Fibroblast of the aortic adventitia (primary cell): ENCODE measurements at regions not wholly inside any gene's neighbourhood (a gene's known extent, or its start where the extent isn't known, plus 50 kb on each side); places are given as distances from the start of the nearest gene placed in this dataset.

Experiments used
- DNase-seq: peaks from one replicate; pipeline ENCODE4 v3.0.0-alpha.2; 2010; ENCODE audit warnings: low read depth
- H3K4me3 ChIP-seq: 2 replicates; pipeline ENCODE4 v1.5.1; 2011; ENCODE audit warnings: low read depth, mild to moderate bottlenecking, control low read depth, low read length, moderate library complexity
- TF ChIP-seq, protein P1 (sequence below): IDR thresholded peaks from 2 replicates; pipeline ENCODE4 v1.5.1; 2011; ENCODE audit warnings: mild to moderate bottlenecking, low read length, control low read depth, inconsistent platforms; ENCODE audit not compliant: insufficient read depth

DNA sequence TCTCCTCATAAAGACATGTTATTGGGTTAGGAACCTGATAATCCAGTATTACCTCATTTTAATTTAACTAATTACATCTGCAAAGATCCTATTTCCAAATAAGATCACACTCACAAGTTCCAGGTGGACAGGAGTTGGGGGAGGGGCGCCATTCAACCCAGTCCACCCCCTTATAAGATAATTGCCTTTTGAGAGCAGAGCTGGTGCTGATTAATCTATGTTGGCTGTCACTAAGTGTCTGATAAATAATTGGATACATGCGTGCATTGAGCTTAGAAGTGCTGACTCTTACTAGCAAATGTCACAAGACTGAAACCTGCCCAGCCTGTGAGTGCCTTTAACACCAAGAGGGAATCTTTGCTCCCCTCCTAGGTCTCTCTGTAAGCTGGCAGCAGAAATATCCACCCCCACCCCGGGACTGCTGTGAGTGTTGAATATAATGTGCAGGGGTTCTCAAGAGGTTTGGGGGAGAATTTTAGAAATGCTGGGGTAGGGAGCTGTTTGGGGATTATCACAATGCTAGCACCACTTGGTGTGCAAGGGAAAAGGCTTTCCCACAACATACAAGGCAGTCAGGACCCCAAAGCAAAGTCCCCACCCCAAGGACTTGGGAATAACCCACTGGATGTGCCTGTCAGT is 87.5 kb downstream of the ANKRD60 start:
- H3K4me3 ChIP-seq = no peak overlapping the region
- TF ChIP-seq, protein P1, sequence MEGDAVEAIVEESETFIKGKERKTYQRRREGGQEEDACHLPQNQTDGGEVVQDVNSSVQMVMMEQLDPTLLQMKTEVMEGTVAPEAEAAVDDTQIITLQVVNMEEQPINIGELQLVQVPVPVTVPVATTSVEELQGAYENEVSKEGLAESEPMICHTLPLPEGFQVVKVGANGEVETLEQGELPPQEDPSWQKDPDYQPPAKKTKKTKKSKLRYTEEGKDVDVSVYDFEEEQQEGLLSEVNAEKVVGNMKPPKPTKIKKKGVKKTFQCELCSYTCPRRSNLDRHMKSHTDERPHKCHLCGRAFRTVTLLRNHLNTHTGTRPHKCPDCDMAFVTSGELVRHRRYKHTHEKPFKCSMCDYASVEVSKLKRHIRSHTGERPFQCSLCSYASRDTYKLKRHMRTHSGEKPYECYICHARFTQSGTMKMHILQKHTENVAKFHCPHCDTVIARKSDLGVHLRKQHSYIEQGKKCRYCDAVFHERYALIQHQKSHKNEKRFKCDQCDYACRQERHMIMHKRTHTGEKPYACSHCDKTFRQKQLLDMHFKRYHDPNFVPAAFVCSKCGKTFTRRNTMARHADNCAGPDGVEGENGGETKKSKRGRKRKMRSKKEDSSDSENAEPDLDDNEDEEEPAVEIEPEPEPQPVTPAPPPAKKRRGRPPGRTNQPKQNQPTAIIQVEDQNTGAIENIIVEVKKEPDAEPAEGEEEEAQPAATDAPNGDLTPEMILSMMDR = no peak
- no peak for DNase-seq

DNA sequence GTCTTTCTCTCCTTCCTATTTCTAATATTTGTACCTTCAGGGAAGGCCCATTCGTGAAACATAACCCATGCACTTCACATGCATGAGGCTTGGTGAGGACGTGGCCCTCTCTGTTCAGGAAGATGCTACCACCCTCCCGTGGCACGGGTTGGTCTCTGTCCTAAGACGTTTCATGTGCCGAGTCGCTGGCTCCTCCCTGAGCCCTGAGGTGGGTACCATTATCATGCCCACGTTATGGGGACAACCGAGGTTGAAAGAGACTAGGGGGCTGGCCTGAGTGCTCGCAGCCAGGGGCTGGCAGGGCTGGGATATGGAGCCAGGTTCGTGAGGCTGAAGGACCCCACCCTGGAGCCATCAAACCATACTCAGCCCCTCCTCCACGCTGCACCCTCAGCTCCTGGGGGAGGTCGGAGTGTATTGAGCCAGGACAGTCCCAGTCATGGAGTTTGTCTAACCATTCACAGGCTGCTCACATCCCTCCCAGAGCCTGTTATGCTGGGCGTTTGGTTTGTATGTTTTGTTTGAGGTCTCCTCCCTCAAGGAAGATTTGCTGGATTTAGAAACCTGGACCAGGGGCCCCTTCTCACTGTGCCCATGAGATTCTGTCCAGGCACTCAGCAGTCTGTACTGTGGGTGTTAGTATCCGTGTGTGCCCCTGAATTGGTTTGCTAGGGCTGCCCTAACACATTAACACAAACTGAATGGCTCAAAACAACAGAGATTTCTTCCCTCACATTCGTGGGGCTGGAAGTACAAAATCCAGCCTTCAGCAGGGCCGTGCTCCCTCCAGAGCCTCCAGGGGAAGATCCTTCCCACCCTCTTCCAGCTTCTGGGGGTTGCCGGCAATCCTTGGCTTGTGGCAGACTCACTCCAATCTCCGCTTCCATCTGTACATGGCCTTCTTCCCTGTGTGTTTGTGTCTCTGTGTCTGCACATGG is 88.3 kb downstream of the ANKRD60 start:
- no peak for DNase-seq
- TF ChIP-seq, protein P1 = no peak
- no peak overlapping the region for H3K4me3 ChIP-seq

DNA sequence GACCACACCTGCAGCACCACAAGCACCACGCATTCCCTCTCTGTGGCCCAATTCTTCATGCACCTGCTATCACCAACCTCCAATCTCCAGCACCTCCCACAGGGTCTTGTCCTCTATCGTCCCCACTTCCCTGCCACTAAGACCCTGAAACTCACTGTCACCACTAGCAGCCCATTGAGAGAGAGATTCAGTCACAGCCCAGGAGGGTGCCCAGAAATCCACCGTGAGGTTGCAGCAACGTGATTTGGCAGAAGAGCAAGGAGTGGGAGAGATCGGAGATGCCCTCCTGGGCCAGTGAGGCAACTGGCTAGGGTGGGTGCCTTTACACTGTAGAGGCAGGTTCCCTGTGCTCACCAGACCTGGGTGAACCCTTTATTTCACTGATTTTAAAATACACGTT is 90.1 kb downstream of the ANKRD60 start:
- H3K4me3 ChIP-seq = no peak overlapping the region
- TF ChIP-seq, protein P1 = no peak
- DNase-seq = no peak

DNA sequence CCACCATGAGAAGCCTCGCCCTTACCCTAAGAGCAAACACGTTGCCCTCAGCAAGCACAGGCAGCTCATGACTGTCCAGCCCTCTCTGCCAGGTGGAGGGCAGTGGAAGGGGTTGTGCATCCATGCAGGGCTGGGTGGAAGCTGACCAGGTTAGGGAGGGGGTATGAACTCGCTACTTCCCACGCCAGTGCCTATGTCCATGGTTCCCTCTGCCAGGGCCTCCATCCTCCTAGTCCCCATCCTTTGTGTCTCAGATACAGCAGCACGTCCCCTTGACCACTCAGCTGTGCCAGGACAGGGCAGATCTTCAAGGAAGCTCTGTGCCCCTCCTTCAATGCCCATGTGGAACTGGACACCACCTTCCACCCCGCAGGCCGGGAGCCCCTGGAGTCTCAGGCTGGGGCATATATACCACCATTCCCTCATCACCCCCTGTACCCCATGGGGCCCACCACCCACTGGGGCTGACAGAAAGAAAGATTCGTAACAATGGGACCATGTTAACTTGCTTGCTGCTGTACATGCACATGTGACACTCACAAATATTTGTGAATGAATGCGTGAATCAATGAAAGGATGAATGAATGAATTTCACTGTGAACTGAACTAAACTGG is 90.7 kb downstream of the ANKRD60 start:
- TF ChIP-seq, protein P1 = no peak
- DNase-seq = no peak
- no peak overlapping the region for H3K4me3 ChIP-seq

DNA sequence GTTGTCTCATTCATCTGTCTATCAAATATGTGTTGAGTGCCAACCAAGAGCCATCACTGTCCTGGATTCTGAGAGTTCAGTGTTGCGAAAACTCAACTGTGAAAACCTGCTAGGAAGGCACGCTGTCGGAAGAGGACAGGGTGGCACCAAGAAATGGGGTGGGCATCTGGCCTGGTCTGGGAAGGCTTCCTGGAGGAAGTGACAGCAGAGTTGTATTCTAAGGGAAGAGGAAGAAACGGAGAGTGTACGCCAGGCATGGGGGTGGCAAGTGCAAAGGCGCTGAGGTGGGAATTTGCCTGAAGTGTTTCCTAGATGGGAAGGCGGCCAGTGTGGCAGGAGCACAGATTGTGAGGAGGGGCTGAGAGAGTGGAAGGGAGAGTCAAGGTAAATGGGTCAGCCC is 91.2 kb downstream of the ANKRD60 start:
- H3K4me3 ChIP-seq = no peak overlapping the region
- TF ChIP-seq, protein P1 = no peak
- DNase-seq = no peak

DNA sequence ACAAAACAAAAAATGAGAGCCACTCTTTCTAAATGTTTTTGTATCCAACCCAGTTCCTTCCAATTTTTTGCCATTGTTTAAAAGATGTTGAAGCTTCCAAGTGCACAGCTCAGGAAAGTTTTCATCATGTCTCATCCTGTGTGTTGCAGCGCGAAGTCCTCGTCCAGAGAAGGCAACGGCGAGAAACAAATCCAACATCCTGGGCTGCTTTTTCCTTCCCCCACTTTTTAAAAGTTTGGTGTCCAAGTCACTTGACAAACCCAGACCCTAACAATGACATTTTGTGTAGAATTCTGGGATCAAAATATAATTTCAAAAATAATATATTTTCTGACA is 92.3 kb downstream of the ANKRD60 start:
- DNase-seq = no peak
- TF ChIP-seq, protein P1 = no peak
- no peak overlapping the region for H3K4me3 ChIP-seq
